ENCODE measurements at regions not wholly inside any gene's neighbourhood (a gene's known extent, or its start where the extent isn't known, plus 50 kb on each side); places are given as distances from the start of the nearest gene placed in this dataset.
A peak's percentile ranks its signal among the peaks of the same experiment; 100 is the strongest.

DNA sequence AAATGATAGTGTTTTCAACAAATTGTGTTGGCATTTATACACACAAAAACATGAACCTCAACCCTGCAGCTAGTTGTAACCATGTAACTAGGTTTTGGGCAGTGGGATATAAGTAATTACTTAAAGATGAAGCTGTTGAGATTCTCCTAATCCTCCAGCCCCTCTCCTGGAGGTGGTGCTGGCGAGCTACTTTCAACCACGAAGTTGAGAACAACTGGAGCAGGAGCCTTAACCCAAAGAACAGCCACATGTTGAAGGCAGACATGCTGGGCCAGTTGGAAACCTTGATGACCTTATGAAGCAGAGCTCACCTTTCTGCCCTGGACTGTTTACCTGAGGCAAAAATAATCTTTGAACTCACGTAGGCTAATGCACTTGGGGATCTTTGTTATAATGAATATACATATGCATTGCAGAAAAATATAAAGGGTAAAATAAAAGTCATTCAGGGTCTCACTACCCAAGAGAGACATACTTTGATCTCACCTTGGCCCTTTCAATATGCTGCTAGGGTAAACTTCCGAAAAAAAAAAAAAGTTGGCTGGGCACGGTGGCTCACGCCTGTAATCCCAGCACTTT is 89.6 kb upstream of the NPAS2 start:
- TF ChIP-seq, protein P1, sequence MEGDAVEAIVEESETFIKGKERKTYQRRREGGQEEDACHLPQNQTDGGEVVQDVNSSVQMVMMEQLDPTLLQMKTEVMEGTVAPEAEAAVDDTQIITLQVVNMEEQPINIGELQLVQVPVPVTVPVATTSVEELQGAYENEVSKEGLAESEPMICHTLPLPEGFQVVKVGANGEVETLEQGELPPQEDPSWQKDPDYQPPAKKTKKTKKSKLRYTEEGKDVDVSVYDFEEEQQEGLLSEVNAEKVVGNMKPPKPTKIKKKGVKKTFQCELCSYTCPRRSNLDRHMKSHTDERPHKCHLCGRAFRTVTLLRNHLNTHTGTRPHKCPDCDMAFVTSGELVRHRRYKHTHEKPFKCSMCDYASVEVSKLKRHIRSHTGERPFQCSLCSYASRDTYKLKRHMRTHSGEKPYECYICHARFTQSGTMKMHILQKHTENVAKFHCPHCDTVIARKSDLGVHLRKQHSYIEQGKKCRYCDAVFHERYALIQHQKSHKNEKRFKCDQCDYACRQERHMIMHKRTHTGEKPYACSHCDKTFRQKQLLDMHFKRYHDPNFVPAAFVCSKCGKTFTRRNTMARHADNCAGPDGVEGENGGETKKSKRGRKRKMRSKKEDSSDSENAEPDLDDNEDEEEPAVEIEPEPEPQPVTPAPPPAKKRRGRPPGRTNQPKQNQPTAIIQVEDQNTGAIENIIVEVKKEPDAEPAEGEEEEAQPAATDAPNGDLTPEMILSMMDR (IDR thresholded peaks at IDR 0.05; ENCODE audit: unreplicated experiment in 3 of 3), result peak; percentile 28 to 35 (median 29)
- H3K4me1 Mint-ChIP-seq, result peaks cover 12% of the 10 kb centered on the region
- H3K27me3 Mint-ChIP-seq (ENCODE audit: low read depth), result peaks cover 9% of the 10 kb centered on the region
- H3K9me3 Mint-ChIP-seq, result peaks cover 7% of the 10 kb centered on the region
- no peak overlapping the region for H3K4me3 Mint-ChIP-seq
- no peak overlapping the region for H3K27ac Mint-ChIP-seq
- no peaks in the 10 kb centered on the region for H3K36me3 Mint-ChIP-seq (ENCODE audit: low read depth)

DNA sequence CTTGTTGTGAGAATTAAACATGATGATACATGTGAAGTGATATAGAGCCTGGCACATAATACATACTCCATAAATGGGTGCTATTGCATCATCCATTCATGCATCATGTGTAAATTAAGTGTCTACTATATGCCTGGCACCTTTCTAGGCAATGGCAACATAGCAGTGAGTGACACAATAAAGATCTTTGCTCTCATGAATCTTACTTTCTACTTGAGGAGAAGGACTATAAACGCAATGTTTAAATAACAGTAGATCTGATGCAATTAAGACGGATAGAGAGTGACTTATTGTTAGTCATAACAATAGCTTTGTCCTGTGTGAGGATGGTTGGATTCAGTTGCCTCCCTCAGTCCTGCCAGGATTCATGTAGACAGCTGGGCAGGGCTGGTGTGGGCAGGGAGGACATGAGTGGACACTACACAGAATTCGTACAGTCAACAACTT is 88.4 kb upstream of the NPAS2 start:
- Mint-ChIP-seq H3K27ac (no peak overlapping the region), H3K4me3 (no peak overlapping the region), H3K36me3 (ENCODE audit: low read depth) (no peaks in the 10 kb centered on the region), H3K27me3 (ENCODE audit: low read depth) (peaks cover 11% of the 10 kb centered on the region), H3K9me3 (peaks cover 7% of the 10 kb centered on the region), H3K4me1 (peaks cover 12% of the 10 kb centered on the region)
- TF ChIP-seq, protein P1 (IDR thresholded peaks at IDR 0.05; ENCODE audit: unreplicated experiment in 3 of 3), result no peak

DNA sequence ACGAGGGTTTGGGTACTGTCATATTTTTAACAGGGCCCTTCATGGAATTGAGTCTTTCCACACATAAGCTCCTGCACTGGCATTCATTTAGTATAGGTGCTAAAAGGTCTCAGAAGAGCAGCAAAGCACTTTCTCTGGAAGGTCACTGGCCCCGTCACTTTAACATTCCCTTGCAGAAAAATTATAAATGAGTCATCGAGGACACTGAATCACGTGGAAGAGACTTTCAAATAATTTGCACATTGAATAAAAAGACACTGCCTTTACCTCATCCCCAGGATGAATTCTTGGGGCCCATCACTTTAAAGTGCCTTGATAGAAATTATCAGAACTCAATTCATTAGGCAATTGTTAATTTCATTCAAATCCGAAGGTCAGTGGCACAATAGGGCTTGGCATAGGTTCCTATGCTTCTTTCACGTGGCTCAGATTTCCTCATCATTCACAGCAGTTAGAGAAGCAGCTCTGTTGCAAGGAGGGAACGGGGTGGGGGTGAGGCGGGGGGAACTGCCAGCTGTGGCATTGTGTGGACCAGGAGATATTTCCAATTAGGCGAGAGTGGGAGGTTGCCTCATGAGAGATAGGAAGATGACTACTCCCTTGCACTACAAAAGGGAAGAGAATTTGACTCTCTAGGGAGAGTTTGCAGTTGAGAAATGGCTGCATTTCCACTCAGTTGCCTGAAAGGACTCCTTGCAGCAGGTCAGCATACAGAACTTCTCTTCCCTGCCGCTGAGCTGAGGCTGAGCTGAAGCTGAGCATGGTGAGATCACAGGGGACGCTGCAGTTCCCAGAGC is 86.3 kb upstream of the NPAS2 start:
- Mint-ChIP-seq H3K4me1 (peaks cover 12% of the 10 kb centered on the region), H3K9me3 (peaks cover 7% of the 10 kb centered on the region), H3K4me3 (no peak overlapping the region), H3K36me3 (ENCODE audit: low read depth) (no peaks in the 10 kb centered on the region), H3K27me3 (ENCODE audit: low read depth) (peaks cover 9% of the 10 kb centered on the region), H3K27ac (no peak overlapping the region)
- TF ChIP-seq, protein P1 (IDR thresholded peaks at IDR 0.05; ENCODE audit: unreplicated experiment in 3 of 3), result no peak

DNA sequence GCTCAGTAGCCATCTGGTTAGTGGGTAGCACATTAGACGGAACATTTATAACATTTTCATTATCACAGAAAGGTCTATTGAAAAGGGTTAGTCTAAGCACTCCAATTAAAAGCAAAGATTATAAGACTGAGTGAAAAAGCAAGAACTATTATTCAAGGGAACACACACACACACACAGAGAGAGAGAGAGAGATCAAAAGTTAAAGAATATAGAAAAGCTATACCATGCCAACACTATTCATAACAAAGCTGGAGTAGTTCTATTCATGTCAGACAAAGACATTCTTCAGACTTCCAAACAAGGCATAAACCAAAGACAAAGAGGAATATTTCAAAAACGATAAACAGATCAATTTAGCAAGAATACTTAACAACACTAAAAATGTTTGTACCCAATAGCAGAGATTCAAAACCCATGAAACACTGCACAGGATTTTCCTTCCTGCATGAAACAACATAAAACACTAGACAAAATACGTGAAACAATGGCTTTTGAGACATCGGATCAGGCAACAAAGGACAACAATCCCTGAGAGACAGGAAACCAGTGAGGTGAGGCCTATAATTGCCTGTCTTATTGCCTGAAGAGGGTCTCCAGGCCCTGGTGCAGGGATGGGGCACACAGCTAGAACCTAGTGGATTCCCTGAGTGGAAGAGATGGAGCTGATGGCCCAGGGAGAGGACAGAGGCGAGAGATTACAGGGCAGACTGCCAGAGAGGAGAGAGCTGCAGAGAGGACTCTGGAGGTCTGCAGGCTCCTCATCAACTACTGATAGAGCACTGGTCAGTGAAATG is 83.6 kb upstream of the NPAS2 start:
- TF ChIP-seq, protein P1 (IDR thresholded peaks at IDR 0.05; ENCODE audit: unreplicated experiment in 3 of 3), result no peak
- Mint-ChIP-seq H3K9me3 (no peaks in the 10 kb centered on the region), H3K4me1 (peaks cover 12% of the 10 kb centered on the region), H3K27ac (no peak overlapping the region), H3K36me3 (ENCODE audit: low read depth) (no peaks in the 10 kb centered on the region), H3K4me3 (no peak overlapping the region), H3K27me3 (ENCODE audit: low read depth) (peaks cover 8% of the 10 kb centered on the region)

DNA sequence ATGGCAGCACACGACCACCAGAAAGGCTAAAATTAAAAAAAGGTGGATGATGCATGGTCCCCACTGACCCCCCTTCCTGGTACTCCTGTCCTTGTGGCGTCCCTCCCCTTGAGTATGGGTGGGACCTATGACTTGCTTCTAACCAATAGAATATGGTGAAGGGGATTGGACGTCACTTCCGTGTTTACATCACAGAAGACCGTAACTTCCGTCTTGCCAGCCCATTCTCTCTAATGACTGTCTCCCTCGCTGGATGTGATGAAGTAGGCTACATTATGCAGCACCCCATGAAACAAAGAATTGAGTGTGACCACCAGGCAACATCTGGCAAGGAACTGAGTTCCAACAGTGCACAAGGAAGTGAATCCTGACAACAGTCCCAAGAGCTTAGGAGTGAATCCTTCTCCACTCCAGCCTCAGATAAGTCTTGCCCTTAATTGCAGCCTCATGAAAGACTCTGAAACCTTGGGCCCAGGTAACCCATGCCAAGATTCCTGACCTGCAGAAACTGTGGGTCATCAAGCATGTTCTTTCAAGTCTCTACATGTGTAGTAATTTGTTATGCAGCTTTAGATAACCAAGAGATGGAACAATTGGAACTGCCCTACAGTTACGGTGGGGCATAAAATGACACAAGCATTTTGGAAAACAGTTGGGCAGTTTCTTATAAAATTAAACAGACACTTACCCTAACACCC is 80.1 kb upstream of the NPAS2 start:
- Mint-ChIP-seq H3K4me1 (peaks cover 18% of the 10 kb centered on the region), H3K4me3 (no peak overlapping the region), H3K9me3 (no peaks in the 10 kb centered on the region), H3K27me3 (ENCODE audit: low read depth) (peaks cover 3% of the 10 kb centered on the region), H3K36me3 (ENCODE audit: low read depth) (no peaks in the 10 kb centered on the region), H3K27ac (no peak overlapping the region)
- TF ChIP-seq, protein P1 (IDR thresholded peaks at IDR 0.05; ENCODE audit: unreplicated experiment in 3 of 3), result no peak
